T-helper 1 cell treated with Interleukin-12 subunit alpha and Interleukin-12 subunit beta and Interleukin-4 antibody, amounts not matched to agents 30 μg/mL and 1 μg/mL, for 36 hours (primary cell): ENCODE measurements at regions not wholly inside any gene's neighbourhood (a gene's known extent, or its start where the extent isn't known, plus 50 kb on each side); places are given as distances from the start of the nearest gene placed in this dataset.

Experiments
- H3K27ac Mint-ChIP-seq: one replicate; pipeline ENCODE4 v1.8.0; 2021; ENCODE audit warnings: mild to moderate bottlenecking, mixed read lengths
- H3K27me3 Mint-ChIP-seq: one replicate; pipeline ENCODE4 v1.8.0; 2021; ENCODE audit warnings: low read depth, mixed read lengths
- H3K36me3 Mint-ChIP-seq: one replicate; pipeline ENCODE4 v1.8.0; 2021; ENCODE audit warnings: low read depth, mixed read lengths
- H3K4me1 Mint-ChIP-seq: one replicate; pipeline ENCODE4 v1.8.0; 2021; ENCODE audit warnings: low read depth, mixed read lengths
- H3K4me3 Mint-ChIP-seq: one replicate; pipeline ENCODE4 v1.8.0; 2021; ENCODE audit warnings: mild to moderate bottlenecking, moderate library complexity, mixed read lengths
- H3K9me3 Mint-ChIP-seq: one replicate; pipeline ENCODE4 v1.8.0; 2021; ENCODE audit warnings: mixed read lengths

- Mint-ChIP-seq H3K36me3 (no peaks in the 10 kb centered on the region), H3K27me3 (no peaks in the 10 kb centered on the region), H3K27ac (no peak overlapping the region), H3K4me1 (no peaks in the 10 kb centered on the region), H3K4me3 (no peak overlapping the region), H3K9me3 (peaks cover 76% of the 10 kb centered on the region)
Measured at GRCh38 chr16:35909351-35909954, 2450.0 kb downstream of the TP53TG3F start.

GRCh38 chr16:35910409-35910808, 2451.0 kb downstream of the TP53TG3F start:
- no peak overlapping the region for H3K4me3 Mint-ChIP-seq
- H3K27ac Mint-ChIP-seq = no peak overlapping the region
- H3K9me3 Mint-ChIP-seq = peaks cover 77% of the 10 kb centered on the region
- H3K27me3 Mint-ChIP-seq = no peaks in the 10 kb centered on the region
- H3K36me3 Mint-ChIP-seq = no peaks in the 10 kb centered on the region
- no peaks in the 10 kb centered on the region for H3K4me1 Mint-ChIP-seq

DNA sequence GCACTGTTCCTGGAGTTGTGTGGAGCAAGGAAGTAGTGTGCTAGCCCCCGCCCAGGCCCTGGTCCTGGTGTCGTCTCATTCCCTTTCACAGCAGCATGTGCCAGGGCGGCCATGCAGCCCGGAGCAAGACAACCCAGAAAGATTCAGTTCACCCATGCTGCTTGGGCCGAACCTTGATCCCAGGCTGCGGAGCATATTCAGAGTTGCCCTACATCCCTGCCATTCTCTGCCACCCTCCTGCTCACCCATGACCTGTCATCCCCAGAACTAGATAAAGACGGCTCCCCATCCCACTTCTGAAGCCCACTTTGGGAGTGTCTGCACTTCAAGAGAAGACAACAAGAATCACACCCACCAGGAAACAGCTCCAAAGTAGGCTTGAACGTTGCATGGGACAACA, 2452.5 kb downstream of the TP53TG3F start:
- no peaks in the 10 kb centered on the region for H3K36me3 Mint-ChIP-seq

DNA sequence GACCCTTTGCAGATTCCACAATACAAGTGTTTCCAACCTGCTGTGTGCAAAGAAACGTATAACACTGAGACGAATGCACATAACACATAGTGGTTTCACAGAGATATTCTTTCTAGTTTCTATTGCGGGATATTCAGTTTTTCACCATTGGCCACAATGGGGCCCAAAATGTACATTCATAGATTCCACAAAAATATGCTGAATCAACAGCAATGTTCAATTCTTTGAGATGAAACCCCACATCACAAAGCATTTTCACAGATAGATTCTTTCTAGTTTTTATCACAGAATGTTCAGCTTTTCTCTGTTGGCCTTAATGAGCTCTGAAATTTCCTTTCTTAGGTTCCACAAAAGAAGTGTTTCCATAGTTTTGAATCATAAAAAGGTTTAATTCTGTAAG, 2472.3 kb downstream of the TP53TG3F start:
- Mint-ChIP-seq H3K4me1 (no peaks in the 10 kb centered on the region), H3K36me3 (no peaks in the 10 kb centered on the region), H3K9me3 (peaks cover 17% of the 10 kb centered on the region), H3K4me3 (no peak overlapping the region), H3K27me3 (no peaks in the 10 kb centered on the region), H3K27ac (no peak overlapping the region)

More for the DNA sequence above, 2452.5 kb downstream of the TP53TG3F start:
- H3K4me3 Mint-ChIP-seq = no peak overlapping the region
- peaks cover 68% of the 10 kb centered on the region for H3K9me3 Mint-ChIP-seq
- H3K27me3 Mint-ChIP-seq = no peaks in the 10 kb centered on the region
- H3K27ac Mint-ChIP-seq = no peak overlapping the region
- H3K4me1 Mint-ChIP-seq = no peaks in the 10 kb centered on the region
